ENCODE measurements at regions not wholly inside any gene's neighbourhood (a gene's known extent, or its start where the extent isn't known, plus 50 kb on each side); places are given as distances from the start of the nearest gene placed in this dataset.
"Not testable (repeated sequence)": the region's sequence is repeated elsewhere in the genome, so short reads cannot be mapped to it uniquely, and the experiment has no call there.

DNA sequence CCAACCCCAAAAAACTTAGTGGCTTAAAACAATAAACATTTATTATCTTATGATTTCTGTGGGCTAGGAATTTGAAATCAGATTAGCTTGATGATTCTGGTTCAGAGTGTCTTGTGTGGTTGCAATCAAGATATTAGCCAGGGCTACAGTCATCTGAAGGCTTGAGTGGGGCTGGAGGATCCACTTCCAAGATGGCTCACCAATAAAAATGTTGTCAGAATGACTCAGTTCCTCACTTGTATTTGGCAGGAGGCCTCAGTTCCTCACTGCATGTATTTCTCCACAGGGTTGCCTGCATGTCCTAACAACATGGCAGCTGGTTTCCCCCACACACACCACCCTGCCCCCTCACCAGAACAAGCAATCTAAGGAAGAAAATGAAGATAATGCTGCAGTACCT is 98.2 kb upstream of the NIPBL start:
- CTCF ChIA-PET: interaction anchor here (1.0 to 1.7 kb wide), 6 partner anchors 9 to 92 kb away, joined by 3 to 6 read pairs (median 4); no protein-coding TSS in a partner anchor

DNA sequence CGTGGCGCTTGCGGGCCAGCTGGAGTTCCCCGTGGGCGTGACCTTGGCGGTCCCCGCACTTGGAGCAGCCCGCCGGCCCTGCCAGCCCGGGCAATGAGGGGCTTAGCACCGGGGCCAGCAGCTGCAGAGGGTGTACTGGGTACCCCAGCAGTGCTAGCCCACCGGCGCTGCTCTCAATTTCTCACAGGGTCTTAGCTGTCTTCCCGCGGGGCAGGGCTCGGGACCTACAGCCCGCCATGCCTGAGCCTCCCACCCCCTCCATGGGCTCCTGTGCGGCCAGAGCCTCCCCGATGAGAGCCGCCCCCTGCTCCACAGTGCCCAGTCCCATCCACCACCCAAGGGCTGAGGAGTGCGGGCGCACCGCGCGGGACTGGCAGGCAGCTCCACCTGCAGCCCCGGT is 94.0 kb upstream of the NIPBL start:
- 100% methylated on average over 20 of the region's 26 CpGs for WGBS (ENCODE audit: insufficient coverage)
- DNase-seq; H3K36me3 ChIP-seq (ENCODE audit: control insufficient read depth in 4 of 4, insufficient read depth in 4 of 4, low read length in 3 of 4); H3K27me3 ChIP-seq (replicated peaks in 2 of 5; ENCODE audit: control insufficient read depth in 4 of 5, insufficient read depth in 5 of 5, low read length in 4 of 5); POLR2A ChIA-PET; H3K4me3 ChIP-seq (ENCODE audit: control insufficient read depth in 1 of 7, extremely low read depth in 1 of 7, insufficient read depth in 4 of 7, low read depth in 2 of 7, low read length in 6 of 7); H3K27ac ChIP-seq (ENCODE audit: insufficient read depth in 1 of 2, low read depth in 1 of 2, low read length in 2 of 2, poor library complexity in 1 of 2, severe bottlenecking in 2 of 2); H3K9me3 ChIP-seq (ENCODE audit: control extremely low read depth in 1 of 5, control insufficient read depth in 4 of 5, insufficient read depth in 2 of 5, low read depth in 1 of 5, low read length in 4 of 5); H3K4me1 ChIP-seq (ENCODE audit: control extremely low read depth in 1 of 4, control insufficient read depth in 4 of 4, insufficient read depth in 4 of 4, low read length in 3 of 4); CTCF ChIA-PET: not testable (repeated sequence)

More for the DNA sequence above, 98.2 kb upstream of the NIPBL start:
- Histone ChIP-seq H3K9me3 (ENCODE audit: control extremely low read depth in 1 of 5, control insufficient read depth in 4 of 5, insufficient read depth in 2 of 5, low read depth in 1 of 5, low read length in 4 of 5) (peaks cover 0 to 3% (median 0%) of the 10 kb centered on the region in 5 experiments), H3K4me1 (ENCODE audit: control extremely low read depth in 1 of 4, control insufficient read depth in 4 of 4, insufficient read depth in 4 of 4, low read length in 3 of 4) (no peaks in the 10 kb centered on the region), H3K4me3 (ENCODE audit: control insufficient read depth in 1 of 7, extremely low read depth in 1 of 7, insufficient read depth in 4 of 7, low read depth in 2 of 7, low read length in 6 of 7) (no peak overlapping the region), H3K27ac (ENCODE audit: insufficient read depth in 1 of 2, low read depth in 1 of 2, low read length in 2 of 2, poor library complexity in 1 of 2, severe bottlenecking in 2 of 2) (no peak overlapping the region), H3K27me3 (replicated peaks in 2 of 5; ENCODE audit: control insufficient read depth in 4 of 5, insufficient read depth in 5 of 5, low read length in 4 of 5) (no peaks in the 10 kb centered on the region), H3K36me3 (ENCODE audit: control insufficient read depth in 4 of 4, insufficient read depth in 4 of 4, low read length in 3 of 4) (no peaks in the 10 kb centered on the region)
- no peak for DNase-seq
- POLR2A ChIA-PET: no interaction called here

DNA sequence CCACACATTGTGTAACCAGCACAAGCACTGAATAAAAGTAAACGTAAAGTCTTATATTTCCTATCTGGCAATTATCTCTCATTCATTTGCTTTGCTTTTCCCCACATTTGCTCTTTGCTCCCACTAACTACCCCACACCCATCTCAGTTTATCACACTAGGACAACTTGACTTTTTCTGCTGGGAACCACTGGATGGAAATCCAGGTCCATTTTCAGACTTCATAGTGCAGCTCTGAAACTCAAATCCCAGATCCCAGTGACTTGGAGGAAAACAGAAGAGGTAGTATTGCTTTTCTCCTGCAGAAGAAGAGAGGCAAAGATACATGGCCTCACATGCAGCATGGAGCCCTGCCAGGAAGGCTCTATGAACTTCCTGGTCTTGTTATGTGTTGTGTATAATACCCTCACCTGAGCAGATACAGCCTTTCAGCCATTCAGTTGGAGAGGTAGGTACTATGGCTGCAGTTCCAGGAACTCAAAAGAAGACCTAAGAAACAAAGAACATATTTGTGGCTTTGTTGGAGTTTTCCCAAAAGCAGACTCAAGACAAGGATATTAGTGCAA is 90.0 kb upstream of the NIPBL start:
- POLR2A ChIA-PET: no interaction called here
- H3K36me3 ChIP-seq (ENCODE audit: control insufficient read depth in 4 of 4, insufficient read depth in 4 of 4, low read length in 3 of 4): no peaks in the 10 kb centered on the region
- no peak overlapping the region for H3K27ac ChIP-seq (ENCODE audit: insufficient read depth in 1 of 2, low read depth in 1 of 2, low read length in 2 of 2, poor library complexity in 1 of 2, severe bottlenecking in 2 of 2)
- H3K9me3 ChIP-seq (ENCODE audit: control extremely low read depth in 1 of 5, control insufficient read depth in 4 of 5, insufficient read depth in 2 of 5, low read depth in 1 of 5, low read length in 4 of 5): no peaks in the 10 kb centered on the region
- WGBS (ENCODE audit: insufficient coverage): 88% methylated on average over 1 of the region's 1 CpG
- no peaks in the 10 kb centered on the region for H3K4me1 ChIP-seq (ENCODE audit: control extremely low read depth in 1 of 4, control insufficient read depth in 4 of 4, insufficient read depth in 4 of 4, low read length in 3 of 4)
- CTCF ChIA-PET: interaction anchor here (1.0 kb wide), 1 partner anchor 8 kb away, joined by 3 read pairs; no protein-coding TSS in a partner anchor
- no peak overlapping the region for H3K4me3 ChIP-seq (ENCODE audit: control insufficient read depth in 1 of 7, extremely low read depth in 1 of 7, insufficient read depth in 4 of 7, low read depth in 2 of 7, low read length in 6 of 7)
- no peak for DNase-seq
- H3K27me3 ChIP-seq (replicated peaks in 2 of 5; ENCODE audit: control insufficient read depth in 4 of 5, insufficient read depth in 5 of 5, low read length in 4 of 5): no peaks in the 10 kb centered on the region

DNA sequence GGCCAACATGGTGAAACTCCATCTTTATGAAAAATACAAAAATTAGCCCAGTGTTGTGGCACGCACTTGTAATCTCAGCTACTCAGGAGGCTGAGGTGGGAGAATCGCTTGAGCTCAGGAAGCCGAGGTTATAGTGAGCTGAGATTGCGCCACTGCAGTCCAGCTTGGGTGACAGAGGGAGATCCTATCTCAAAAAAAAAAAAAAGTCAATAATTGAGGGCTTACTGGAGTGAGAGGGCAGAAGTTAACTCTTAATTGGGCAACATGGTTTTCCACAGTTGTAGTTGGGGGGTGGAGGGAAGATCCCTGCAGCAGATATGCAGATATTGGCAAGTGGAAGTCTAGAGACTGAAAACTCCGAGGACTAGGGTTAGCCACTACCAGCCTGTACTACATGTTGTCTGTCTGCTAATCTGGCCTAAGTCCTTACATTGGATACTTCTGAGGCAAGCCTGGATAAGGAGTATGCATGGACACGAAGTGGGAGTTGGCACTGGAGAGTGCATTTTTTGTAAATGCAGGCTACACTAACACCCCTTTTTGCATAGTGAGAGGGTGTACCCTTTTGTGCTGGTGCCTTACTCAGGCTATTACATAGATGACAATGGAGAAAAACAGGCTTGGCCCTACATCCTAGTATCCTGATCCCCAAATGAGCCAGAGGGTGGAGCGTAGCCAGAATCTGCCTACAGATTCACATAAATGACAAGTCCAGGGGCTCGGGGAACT is 89.0 kb upstream of the NIPBL start:
- WGBS (ENCODE audit: insufficient coverage): 74% methylated on average over 4 of the region's 8 CpGs
- peak in 2 of 3 donors; percentile 14 to 33 for DNase-seq
- no peaks in the 10 kb centered on the region for H3K9me3 ChIP-seq (ENCODE audit: control extremely low read depth in 1 of 5, control insufficient read depth in 4 of 5, insufficient read depth in 2 of 5, low read depth in 1 of 5, low read length in 4 of 5)
- H3K36me3 ChIP-seq (ENCODE audit: control insufficient read depth in 4 of 4, insufficient read depth in 4 of 4, low read length in 3 of 4): no peaks in the 10 kb centered on the region
- H3K4me1 ChIP-seq (ENCODE audit: control extremely low read depth in 1 of 4, control insufficient read depth in 4 of 4, insufficient read depth in 4 of 4, low read length in 3 of 4): no peaks in the 10 kb centered on the region
- H3K4me3 ChIP-seq (ENCODE audit: control insufficient read depth in 1 of 7, extremely low read depth in 1 of 7, insufficient read depth in 4 of 7, low read depth in 2 of 7, low read length in 6 of 7): no peak overlapping the region
- no peaks in the 10 kb centered on the region for H3K27me3 ChIP-seq (replicated peaks in 2 of 5; ENCODE audit: control insufficient read depth in 4 of 5, insufficient read depth in 5 of 5, low read length in 4 of 5)
- H3K27ac ChIP-seq (ENCODE audit: insufficient read depth in 1 of 2, low read depth in 1 of 2, low read length in 2 of 2, poor library complexity in 1 of 2, severe bottlenecking in 2 of 2): no peak overlapping the region
- POLR2A ChIA-PET: no interaction called here
- CTCF ChIA-PET: interaction anchor here (1.0 kb wide), 1 partner anchor 9 kb away, joined by 3 read pairs; no protein-coding TSS in a partner anchor

DNA sequence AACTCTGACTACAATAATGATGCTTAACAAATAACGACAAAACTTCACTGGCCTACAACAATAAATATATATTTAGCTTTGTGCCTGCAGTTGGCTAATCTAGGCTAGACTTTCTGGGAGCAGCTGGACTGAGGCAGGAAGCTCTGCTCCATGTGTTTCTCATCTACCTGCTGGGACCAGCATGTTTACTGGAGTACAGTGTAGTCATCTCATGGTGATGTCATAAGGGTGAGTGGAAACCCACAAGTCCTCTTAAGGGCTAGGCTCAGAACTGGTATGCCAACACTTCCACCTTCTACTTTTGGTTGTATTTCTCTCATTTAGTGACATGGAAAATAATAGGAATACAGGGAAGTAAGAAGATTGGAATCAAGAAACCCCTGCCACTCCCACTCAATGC is 85.7 kb upstream of the NIPBL start:
- no peak for DNase-seq
- H3K9me3 ChIP-seq (ENCODE audit: control extremely low read depth in 1 of 5, control insufficient read depth in 4 of 5, insufficient read depth in 2 of 5, low read depth in 1 of 5, low read length in 4 of 5): no peaks in the 10 kb centered on the region
- no CpG with 5 or more reads among the region's 1 CpG for WGBS (ENCODE audit: insufficient coverage)
- H3K4me3 ChIP-seq (ENCODE audit: control insufficient read depth in 1 of 7, extremely low read depth in 1 of 7, insufficient read depth in 4 of 7, low read depth in 2 of 7, low read length in 6 of 7): no peak overlapping the region
- no peak overlapping the region for H3K27ac ChIP-seq (ENCODE audit: insufficient read depth in 1 of 2, low read depth in 1 of 2, low read length in 2 of 2, poor library complexity in 1 of 2, severe bottlenecking in 2 of 2)
- POLR2A ChIA-PET: no interaction called here
- CTCF ChIA-PET: interaction anchor here (0.9 kb wide), 1 partner anchor 13 kb away, joined by 3 read pairs; no protein-coding TSS in a partner anchor
- H3K27me3 ChIP-seq (replicated peaks in 2 of 5; ENCODE audit: control insufficient read depth in 4 of 5, insufficient read depth in 5 of 5, low read length in 4 of 5): no peaks in the 10 kb centered on the region
- no peaks in the 10 kb centered on the region for H3K36me3 ChIP-seq (ENCODE audit: control insufficient read depth in 4 of 4, insufficient read depth in 4 of 4, low read length in 3 of 4)
- no peaks in the 10 kb centered on the region for H3K4me1 ChIP-seq (ENCODE audit: control extremely low read depth in 1 of 4, control insufficient read depth in 4 of 4, insufficient read depth in 4 of 4, low read length in 3 of 4)

DNA sequence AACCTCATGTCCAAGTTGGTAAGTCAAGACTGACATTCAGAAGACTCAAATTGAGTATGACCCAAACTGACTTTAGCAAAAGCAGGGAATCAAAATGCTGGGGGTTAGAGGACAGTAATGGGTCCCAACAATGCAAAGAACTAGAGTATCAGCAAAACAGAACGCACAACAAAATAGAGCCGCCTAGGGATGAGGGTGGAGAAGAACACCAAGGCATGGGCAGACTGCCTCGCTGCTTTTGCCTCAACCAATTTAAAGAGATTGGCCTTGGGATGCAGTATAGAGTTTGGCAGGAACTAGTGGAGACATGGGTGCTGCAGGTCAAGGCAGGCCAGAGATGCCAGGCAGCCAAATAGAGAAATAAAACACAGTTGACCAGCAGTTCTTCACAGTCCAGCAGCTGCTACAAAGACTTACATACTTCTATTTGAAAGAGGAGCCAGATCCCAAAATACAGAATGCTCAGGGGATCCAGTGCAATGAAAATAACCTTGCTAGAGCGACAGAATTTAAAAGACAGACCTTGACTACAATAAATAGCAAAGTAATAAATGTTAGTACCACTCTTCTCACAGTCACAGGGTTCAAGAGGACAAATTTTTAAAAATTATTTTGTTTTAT is 83.9 kb upstream of the NIPBL start:
- DNase-seq: no peak
- Histone ChIP-seq H3K4me1 (ENCODE audit: control extremely low read depth in 1 of 4, control insufficient read depth in 4 of 4, insufficient read depth in 4 of 4, low read length in 3 of 4) (peaks cover 0 to 2% (median 0%) of the 10 kb centered on the region in 4 experiments), H3K27ac (ENCODE audit: insufficient read depth in 1 of 2, low read depth in 1 of 2, low read length in 2 of 2, poor library complexity in 1 of 2, severe bottlenecking in 2 of 2) (no peak overlapping the region), H3K36me3 (ENCODE audit: control insufficient read depth in 4 of 4, insufficient read depth in 4 of 4, low read length in 3 of 4) (no peaks in the 10 kb centered on the region), H3K27me3 (replicated peaks in 2 of 5; ENCODE audit: control insufficient read depth in 4 of 5, insufficient read depth in 5 of 5, low read length in 4 of 5) (no peaks in the 10 kb centered on the region), H3K4me3 (ENCODE audit: control insufficient read depth in 1 of 7, extremely low read depth in 1 of 7, insufficient read depth in 4 of 7, low read depth in 2 of 7, low read length in 6 of 7) (no peak overlapping the region), H3K9me3 (ENCODE audit: control extremely low read depth in 1 of 5, control insufficient read depth in 4 of 5, insufficient read depth in 2 of 5, low read depth in 1 of 5, low read length in 4 of 5) (no peaks in the 10 kb centered on the region)
- WGBS (ENCODE audit: insufficient coverage): 97% methylated on average over 3 of the region's 4 CpGs
- CTCF ChIA-PET: interaction anchor here (1.9 kb wide), 1 partner anchor 20 kb away, joined by 4 read pairs; no protein-coding TSS in a partner anchor
- POLR2A ChIA-PET: no interaction called here

DNA sequence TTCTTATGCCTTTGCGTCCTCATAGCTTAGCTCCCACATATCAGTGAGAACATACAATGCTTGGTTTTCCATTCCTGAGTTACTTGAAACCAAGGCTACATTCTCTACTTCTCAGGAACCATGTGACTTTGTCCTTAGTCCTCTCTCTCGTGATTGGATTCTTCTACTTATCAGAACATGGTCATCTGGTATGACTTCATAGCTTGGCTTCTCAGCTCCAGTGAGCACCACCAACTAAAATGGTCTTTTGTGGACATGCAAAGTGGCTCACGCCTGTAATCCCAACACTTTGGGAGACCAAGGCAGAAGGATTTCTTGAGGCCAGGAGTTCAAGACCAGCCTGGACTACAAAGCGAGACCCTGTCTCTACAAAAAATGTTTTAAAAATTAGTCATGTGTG is 81.2 kb upstream of the NIPBL start:
- no peak overlapping the region for H3K4me3 ChIP-seq (ENCODE audit: control insufficient read depth in 1 of 7, extremely low read depth in 1 of 7, insufficient read depth in 4 of 7, low read depth in 2 of 7, low read length in 6 of 7)
- POLR2A ChIA-PET: no interaction called here
- no peak for DNase-seq
- no peak overlapping the region for H3K27ac ChIP-seq (ENCODE audit: insufficient read depth in 1 of 2, low read depth in 1 of 2, low read length in 2 of 2, poor library complexity in 1 of 2, severe bottlenecking in 2 of 2)
- H3K36me3 ChIP-seq (ENCODE audit: control insufficient read depth in 4 of 4, insufficient read depth in 4 of 4, low read length in 3 of 4): no peaks in the 10 kb centered on the region
- CTCF ChIA-PET: interaction anchor here (1.2 to 1.6 kb wide), 3 partner anchors 8 to 81 kb away, joined by 3 to 5 read pairs (median 4); partner anchors contain the start of gene NIPBL
- H3K4me1 ChIP-seq (ENCODE audit: control extremely low read depth in 1 of 4, control insufficient read depth in 4 of 4, insufficient read depth in 4 of 4, low read length in 3 of 4): peaks cover 0 to 2% (median 0%) of the 10 kb centered on the region in 4 experiments
- 100% methylated on average over 4 of the region's 4 CpGs for WGBS (ENCODE audit: insufficient coverage)
- H3K9me3 ChIP-seq (ENCODE audit: control extremely low read depth in 1 of 5, control insufficient read depth in 4 of 5, insufficient read depth in 2 of 5, low read depth in 1 of 5, low read length in 4 of 5): no peaks in the 10 kb centered on the region
- peaks cover 0 to 1% (median 0%) of the 10 kb centered on the region in 5 experiments for H3K27me3 ChIP-seq (replicated peaks in 2 of 5; ENCODE audit: control insufficient read depth in 4 of 5, insufficient read depth in 5 of 5, low read length in 4 of 5)

All from common myeloid progenitor, CD34-positive (primary cell).